Testis (tissue), 2 donors: ENCODE measurements at regions not wholly inside any gene's neighbourhood (a gene's known extent, or its start where the extent isn't known, plus 50 kb on each side); places are given as distances from the start of the nearest gene placed in this dataset.

Experiments used
- DNase-seq: peaks from one replicate; pipeline ENCODE4 v3.0.0-alpha.2; 2019
- H3K27ac ChIP-seq, 2 donors: fragments of 200-600 bp; sonication (generic); one replicate each; pipeline ENCODE4 v1.5.1; 2019
- H3K27me3 ChIP-seq: fragments of 200-600 bp; sonication (generic); one replicate; pipeline ENCODE4 v1.5.1; 2019
- H3K36me3 ChIP-seq: fragments of 200-600 bp; sonication (generic); one replicate; pipeline ENCODE4 v1.5.1; 2017; ENCODE audit warnings: low read depth; ENCODE audit errors: missing control alignments
- H3K4me1 ChIP-seq: fragments of 200-600 bp; sonication (generic); one replicate; pipeline ENCODE4 v1.5.1; 2019
- H3K4me3 ChIP-seq, 2 donors: fragments of 200-600 bp; sonication (generic); one replicate each; pipeline ENCODE4 v1.5.1; 2017 to 2019
- H3K9me3 ChIP-seq: fragments of 200-600 bp; sonication (generic); one replicate; pipeline ENCODE4 v1.5.1; 2017
- POLR2A ChIP-seq: fragments of 450-650 bp; IDR thresholded peaks from one replicate; pipeline ENCODE4 v1.6.1; 2017; ENCODE audit warnings: antibody characterized with exemption, mild to moderate bottlenecking, moderate library complexity
- WGBS, 2 donors: methylation state at CpG; one replicate each; pipeline ENCODE4 v1.1.5; 2018; 5-methylcytosine and 5-hydroxymethylcytosine counted together
- intact Hi-C: fragments of 100-400 bp; cut with DNase I; formaldehyde crosslinking; loops from one replicate; pipeline ENCODE4 v1.15.1; 2023; ENCODE audit warnings: low total_unique reads
- TF ChIP-seq, protein P1 (sequence below), 3 experiments: fragments of 450-650 bp in 2 of 3; fragments of 200-600 bp in 1 of 3; sonication (generic) in 1 of 3; IDR thresholded peaks; one replicate each; pipeline ENCODE4 v1.5.1; 2016 to 2019; ENCODE audit warnings: antibody characterized with exemption in 3 of 3, mild to moderate bottlenecking in 2 of 3, moderate library complexity in 1 of 3

DNA sequence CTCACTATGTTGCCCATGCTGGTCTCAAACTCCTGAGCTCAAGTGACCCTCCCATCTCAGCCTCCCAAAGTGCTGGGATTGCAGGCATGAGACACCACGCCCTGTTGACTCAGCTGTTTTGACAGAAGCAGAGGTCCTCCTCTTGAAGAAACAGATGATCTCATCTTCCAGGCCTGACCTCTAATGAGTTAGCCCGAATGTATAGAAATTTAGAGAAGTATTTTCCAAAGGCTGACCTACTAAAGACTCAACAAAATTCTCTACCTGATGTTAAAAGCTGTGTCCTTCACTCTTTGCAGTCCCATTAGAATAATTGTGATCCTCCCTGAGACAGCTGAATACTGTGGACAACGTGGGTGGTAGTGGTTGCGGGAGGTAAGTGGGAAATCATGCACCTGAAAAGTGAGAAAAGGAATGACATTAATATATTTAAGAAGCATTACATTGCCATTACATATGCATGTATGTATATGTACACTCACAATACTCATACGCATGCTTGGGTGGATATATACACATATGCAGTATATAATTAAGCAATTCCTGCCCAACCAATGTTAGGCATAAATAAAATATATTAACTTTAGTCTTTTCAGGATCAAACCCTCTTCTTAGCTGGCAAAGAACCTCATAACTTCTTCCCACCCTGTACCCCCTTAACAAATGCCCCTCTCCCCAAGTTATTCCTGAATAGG, 204.6 kb upstream of the NR2F2 start:
- TF ChIP-seq POLR2A = no peak
- TF ChIP-seq, protein P1, sequence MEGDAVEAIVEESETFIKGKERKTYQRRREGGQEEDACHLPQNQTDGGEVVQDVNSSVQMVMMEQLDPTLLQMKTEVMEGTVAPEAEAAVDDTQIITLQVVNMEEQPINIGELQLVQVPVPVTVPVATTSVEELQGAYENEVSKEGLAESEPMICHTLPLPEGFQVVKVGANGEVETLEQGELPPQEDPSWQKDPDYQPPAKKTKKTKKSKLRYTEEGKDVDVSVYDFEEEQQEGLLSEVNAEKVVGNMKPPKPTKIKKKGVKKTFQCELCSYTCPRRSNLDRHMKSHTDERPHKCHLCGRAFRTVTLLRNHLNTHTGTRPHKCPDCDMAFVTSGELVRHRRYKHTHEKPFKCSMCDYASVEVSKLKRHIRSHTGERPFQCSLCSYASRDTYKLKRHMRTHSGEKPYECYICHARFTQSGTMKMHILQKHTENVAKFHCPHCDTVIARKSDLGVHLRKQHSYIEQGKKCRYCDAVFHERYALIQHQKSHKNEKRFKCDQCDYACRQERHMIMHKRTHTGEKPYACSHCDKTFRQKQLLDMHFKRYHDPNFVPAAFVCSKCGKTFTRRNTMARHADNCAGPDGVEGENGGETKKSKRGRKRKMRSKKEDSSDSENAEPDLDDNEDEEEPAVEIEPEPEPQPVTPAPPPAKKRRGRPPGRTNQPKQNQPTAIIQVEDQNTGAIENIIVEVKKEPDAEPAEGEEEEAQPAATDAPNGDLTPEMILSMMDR (IDR thresholded peaks at IDR 0.05) = no peak
- WGBS, 2 donors = 93 to 95% methylated on average over 5 of the region's 5 CpGs
- no peaks in the 10 kb centered on the region for H3K4me1 ChIP-seq
- no peak overlapping the region for H3K27ac ChIP-seq
- H3K9me3 ChIP-seq = no peaks in the 10 kb centered on the region
- no peaks in the 10 kb centered on the region for H3K36me3 ChIP-seq
- intact Hi-C loops = no loop called here
- DNase-seq = no peak
- no peaks in the 10 kb centered on the region for H3K27me3 ChIP-seq
- H3K4me3 ChIP-seq = no peak overlapping the region

DNA sequence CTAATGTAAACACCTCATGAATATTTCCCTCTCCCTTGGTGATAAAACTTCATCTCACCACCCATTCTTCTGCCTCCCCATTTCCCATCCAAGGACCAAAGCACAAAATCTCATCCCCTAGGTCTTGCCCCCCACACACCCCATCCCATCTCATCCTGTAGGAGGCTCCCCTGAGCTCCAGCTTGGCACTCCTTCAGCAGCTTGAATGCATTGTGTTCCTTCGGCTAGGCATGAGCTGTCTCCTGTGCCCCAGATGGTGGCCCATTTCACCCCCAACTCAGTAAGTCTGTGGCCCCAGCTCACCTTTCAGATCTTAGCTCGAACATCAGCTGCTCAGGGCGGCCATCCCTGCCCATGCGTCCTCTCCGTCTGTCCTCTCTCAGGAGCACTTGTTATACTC, 203.6 kb upstream of the NR2F2 start:
- intact Hi-C loops = no loop called here
- Histone ChIP-seq H3K9me3 (no peaks in the 10 kb centered on the region), H3K36me3 (no peaks in the 10 kb centered on the region), H3K4me3 (no peak overlapping the region), H3K4me1 (no peaks in the 10 kb centered on the region), H3K27ac (no peak overlapping the region), H3K27me3 (no peaks in the 10 kb centered on the region)
- WGBS, 2 donors = 94 to 98% methylated on average over 5 of the region's 5 CpGs
- no peak for DNase-seq
- no peak for TF ChIP-seq POLR2A
- TF ChIP-seq, protein P1 (IDR thresholded peaks at IDR 0.05) = no peak

DNA sequence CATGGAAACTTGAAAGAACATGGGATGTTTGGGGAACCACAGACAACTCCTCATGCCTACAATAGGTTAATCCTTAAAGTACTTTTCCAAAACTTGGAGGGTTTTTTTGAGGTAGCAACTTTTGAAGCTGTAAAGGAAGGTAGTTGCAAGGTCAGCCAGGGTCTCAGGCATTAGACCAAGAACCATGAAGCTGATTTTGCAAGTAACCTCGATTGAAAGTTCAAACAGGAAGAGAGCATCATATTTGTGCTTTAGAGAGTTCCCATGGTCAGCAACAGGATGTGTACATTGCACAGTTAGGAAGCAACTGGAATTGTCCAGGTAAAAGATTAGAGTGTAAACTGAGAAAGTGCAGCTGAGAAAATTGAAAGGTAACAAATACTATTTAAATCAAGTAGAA, 199.8 kb upstream of the NR2F2 start:
- 25 to 29% methylated on average over 1 of the region's 1 CpG for WGBS, 2 donors
- no peaks in the 10 kb centered on the region for H3K27me3 ChIP-seq
- DNase-seq = no peak
- intact Hi-C loops = no loop called here
- H3K4me3 ChIP-seq = no peak overlapping the region
- H3K36me3 ChIP-seq = no peaks in the 10 kb centered on the region
- no peaks in the 10 kb centered on the region for H3K4me1 ChIP-seq
- H3K9me3 ChIP-seq = no peaks in the 10 kb centered on the region
- TF ChIP-seq, protein P1 (IDR thresholded peaks at IDR 0.05) = no peak
- no peak for TF ChIP-seq POLR2A
- no peak overlapping the region for H3K27ac ChIP-seq

DNA sequence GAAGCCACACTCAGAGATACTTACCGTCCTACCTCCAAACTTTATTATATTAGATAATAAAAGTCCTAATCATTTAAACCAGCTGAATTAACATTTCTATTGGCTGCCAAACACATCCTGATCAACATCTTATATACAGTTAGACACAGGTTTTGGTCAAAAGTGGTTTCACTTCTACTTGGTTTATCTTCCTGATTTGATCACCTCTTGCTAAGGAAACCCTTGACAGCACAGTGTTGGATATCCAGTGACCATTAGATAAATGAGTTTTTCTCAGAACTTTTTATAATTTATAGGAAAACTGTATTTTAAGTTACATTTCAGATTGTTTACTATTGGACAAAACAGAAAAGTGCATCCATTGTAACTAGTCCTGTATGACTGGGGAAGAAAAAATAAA, 198.4 kb upstream of the NR2F2 start:
- H3K27me3 ChIP-seq = no peaks in the 10 kb centered on the region
- TF ChIP-seq, protein P1 (IDR thresholded peaks at IDR 0.05) = no peak
- no peak for TF ChIP-seq POLR2A
- no peaks in the 10 kb centered on the region for H3K4me1 ChIP-seq
- WGBS, 2 donors = 85% methylated on average over 1 of the region's 1 CpG
- H3K27ac ChIP-seq = no peak overlapping the region
- DNase-seq = no peak
- intact Hi-C loops = no loop called here
- H3K4me3 ChIP-seq = no peak overlapping the region
- H3K9me3 ChIP-seq = no peaks in the 10 kb centered on the region
- H3K36me3 ChIP-seq = no peaks in the 10 kb centered on the region
